ENCODE measurements at regions not wholly inside any gene's neighbourhood (a gene's known extent, or its start where the extent isn't known, plus 50 kb on each side); places are given as distances from the start of the nearest gene placed in this dataset.
"Not testable (repeated sequence)": the region's sequence is repeated elsewhere in the genome, so short reads cannot be mapped to it uniquely, and the experiment has no call there.

GRCh38 chr3:182626484-182627467 lies 166.5 kb upstream of the ATP11B start:
- no peak for DNase-seq (ENCODE audit: low spot score)

- no peak for DNase-seq (ENCODE audit: low spot score)
Observed at GRCh38 chr3:182628531-182628930, 164.8 kb upstream of the ATP11B start.

- DNase-seq (ENCODE audit: low spot score), result no peak
Observed at GRCh38 chr3:182629521-182629920, 163.8 kb upstream of the ATP11B start.

GRCh38 chr3:182631183-182632076 lies 161.9 kb upstream of the ATP11B start:
- no peak for DNase-seq (ENCODE audit: low spot score)

GRCh38 chr3:182632077-182632393 lies 161.3 kb upstream of the ATP11B start:
- DNase-seq (ENCODE audit: low spot score), result no peak

- DNase-seq (ENCODE audit: low spot score), result no peak
Observed at GRCh38 chr3:182633186-182633585, 160.1 kb upstream of the ATP11B start.

- no peak for DNase-seq (ENCODE audit: low spot score)
Observed at GRCh38 chr3:182636646-182637045, 156.7 kb upstream of the ATP11B start.

- no peak for DNase-seq (ENCODE audit: low spot score)
Observed at GRCh38 chr3:182637350-182638110, 155.8 kb upstream of the ATP11B start.

GRCh38 chr3:182644013-182644412 lies 149.3 kb upstream of the ATP11B start:
- DNase-seq (ENCODE audit: low spot score), result no peak

- DNase-seq (ENCODE audit: low spot score), result no peak
Observed at GRCh38 chr3:182644790-182645433, 148.4 kb upstream of the ATP11B start.

GRCh38 chr3:182650568-182651128 lies 142.7 kb upstream of the ATP11B start:
- DNase-seq (ENCODE audit: low spot score), result no peak

- no peak for DNase-seq (ENCODE audit: low spot score)
Observed at GRCh38 chr3:182651461-182651860, 141.8 kb upstream of the ATP11B start.

- not testable (repeated sequence) for DNase-seq (ENCODE audit: low spot score)
Observed at GRCh38 chr3:182653065-182653464, 140.2 kb upstream of the ATP11B start.

GRCh38 chr3:182668541-182668940 lies 124.8 kb upstream of the ATP11B start:
- no peak for DNase-seq (ENCODE audit: low spot score)

GRCh38 chr3:182668974-182669373 lies 124.3 kb upstream of the ATP11B start:
- DNase-seq (ENCODE audit: low spot score), result no peak

- no peak for DNase-seq (ENCODE audit: low spot score)
Observed at GRCh38 chr3:182671541-182671940, 121.8 kb upstream of the ATP11B start.

- no peak for DNase-seq (ENCODE audit: low spot score)
Observed at GRCh38 chr3:182671942-182672341, 121.4 kb upstream of the ATP11B start.

GRCh38 chr3:182673336-182673735 lies 120.0 kb upstream of the ATP11B start:
- DNase-seq (ENCODE audit: low spot score), result no peak

- peak; percentile 16 for DNase-seq (ENCODE audit: low spot score)
Observed at GRCh38 chr3:182682263-182683241, 110.8 kb upstream of the ATP11B start.

- peak; percentile 62 for DNase-seq (ENCODE audit: low spot score)
Observed at GRCh38 chr3:182683453-182683852, 109.9 kb upstream of the ATP11B start.
